HepG2 (cell line): ENCODE measurements at regions not wholly inside any gene's neighbourhood (a gene's known extent, or its start where the extent isn't known, plus 50 kb on each side); places are given as distances from the start of the nearest gene placed in this dataset.

Experiments
- CHD4 ChIP-seq: fragments of 200-600 bp; sonication (generic); IDR thresholded peaks from 2 replicates; pipeline ENCODE4 v1.7.0; 2017; ENCODE audit warnings: mild to moderate bottlenecking, low read length, borderline replicate concordance
- E2F2 ChIP-seq: sonication (generic); formaldehyde crosslinking; IDR thresholded peaks from 2 replicates; pipeline ENCODE4 v1.4.0; 2020; ENCODE audit warnings: missing genetic modification reagents, borderline replicate concordance
- EED ChIP-seq: sonication (generic); formaldehyde crosslinking; IDR thresholded peaks from 2 replicates; pipeline ENCODE4 v1.5.0; 2020; ENCODE audit warnings: mild to moderate bottlenecking, missing genetic modification reagents
- FOXA1 ChIP-seq, 2 experiments: fragments of 450-650 bp in 1 of 2; sonication (generic) in 1 of 2; formaldehyde crosslinking in 1 of 2; IDR thresholded peaks; 2 replicates each; pipeline versions ENCODE4 v1.4.0 to v1.6.1; 2016 to 2020; ENCODE audit warnings: missing genetic modification reagents in 1 of 2
- HNRNPUL1 ChIP-seq: fragments of 200-400 bp; formaldehyde crosslinking; IDR thresholded peaks from 2 replicates; pipeline ENCODE4 v1.6.1; 2017; ENCODE audit warnings: low read depth, mild to moderate bottlenecking, low read length, moderate library complexity
- ISX ChIP-seq: sonication (generic); formaldehyde crosslinking; conservative IDR thresholded peaks from 2 replicates; pipeline ENCODE4 v1.5.0; 2020; ENCODE audit warnings: missing genetic modification reagents
- MEIS2 ChIP-seq: sonication (generic); formaldehyde crosslinking; IDR thresholded peaks from 2 replicates; pipeline ENCODE4 v1.9.0; 2021; ENCODE audit warnings: mild to moderate bottlenecking, missing genetic modification reagents
- MIER3 ChIP-seq: IDR thresholded peaks from 2 replicates; pipeline ENCODE4 v1.6.1; 2016; ENCODE audit warnings: missing compliant biosample characterization, borderline replicate concordance
- NFIC ChIP-seq: IDR thresholded peaks from 2 replicates; pipeline ENCODE4 v1.6.1; 2012; ENCODE audit warnings: mild to moderate bottlenecking, low read length, inconsistent platforms
- SIN3A ChIP-seq: IDR thresholded peaks from 2 replicates; pipeline ENCODE4 v1.6.1; 2011; ENCODE audit warnings: low read depth, mild to moderate bottlenecking, control low read depth, low read length, borderline replicate concordance
- ZNF75D ChIP-seq: sonication (generic); formaldehyde crosslinking; IDR thresholded peaks from 2 replicates; pipeline ENCODE4 v1.8.1; 2023; ENCODE audit warnings: missing genetic modification reagents, mild to moderate bottlenecking, borderline replicate concordance
- ZNF768 ChIP-seq: sonication (generic); formaldehyde crosslinking; IDR thresholded peaks from 2 replicates; pipeline ENCODE4 v1.4.0; 2020; ENCODE audit warnings: missing genetic modification reagents
- TF ChIP-seq, protein P1 (sequence below): sonication (generic); formaldehyde crosslinking; IDR thresholded peaks from 2 replicates; pipeline ENCODE4 v1.5.0; 2020; ENCODE audit warnings: mild to moderate bottlenecking, missing genetic modification reagents, moderate library complexity
- TF ChIP-seq, protein P2 (sequence below): sonication (generic); formaldehyde crosslinking; IDR thresholded peaks from 2 replicates; pipeline ENCODE4 v1.4.0; 2020; ENCODE audit warnings: missing genetic modification reagents, borderline replicate concordance

DNA sequence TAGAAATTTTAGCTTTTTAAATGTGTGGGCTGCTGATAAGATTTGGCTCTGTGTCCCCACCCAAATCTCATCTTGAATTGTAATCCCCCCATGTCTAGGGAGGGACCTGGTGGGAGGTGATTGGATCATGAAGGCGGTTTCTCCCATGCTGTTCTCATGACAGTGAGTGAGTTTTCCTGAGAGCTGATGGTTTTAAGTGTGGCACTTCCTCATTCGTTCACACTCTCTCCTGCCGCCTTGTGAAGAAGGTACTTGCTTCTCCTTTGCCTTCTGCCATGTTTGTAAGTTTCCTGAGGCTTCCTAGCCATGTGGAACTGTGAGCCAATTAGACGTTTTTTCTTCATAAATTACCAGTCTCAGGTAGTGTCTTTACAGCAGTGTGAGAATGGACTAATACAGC, 127.8 kb upstream of the MVB12B start:
- TF ChIP-seq ZNF768 (CRISPR knock-in tag), result no peak
- TF ChIP-seq NFIC, result no peak
- TF ChIP-seq, protein P1, sequence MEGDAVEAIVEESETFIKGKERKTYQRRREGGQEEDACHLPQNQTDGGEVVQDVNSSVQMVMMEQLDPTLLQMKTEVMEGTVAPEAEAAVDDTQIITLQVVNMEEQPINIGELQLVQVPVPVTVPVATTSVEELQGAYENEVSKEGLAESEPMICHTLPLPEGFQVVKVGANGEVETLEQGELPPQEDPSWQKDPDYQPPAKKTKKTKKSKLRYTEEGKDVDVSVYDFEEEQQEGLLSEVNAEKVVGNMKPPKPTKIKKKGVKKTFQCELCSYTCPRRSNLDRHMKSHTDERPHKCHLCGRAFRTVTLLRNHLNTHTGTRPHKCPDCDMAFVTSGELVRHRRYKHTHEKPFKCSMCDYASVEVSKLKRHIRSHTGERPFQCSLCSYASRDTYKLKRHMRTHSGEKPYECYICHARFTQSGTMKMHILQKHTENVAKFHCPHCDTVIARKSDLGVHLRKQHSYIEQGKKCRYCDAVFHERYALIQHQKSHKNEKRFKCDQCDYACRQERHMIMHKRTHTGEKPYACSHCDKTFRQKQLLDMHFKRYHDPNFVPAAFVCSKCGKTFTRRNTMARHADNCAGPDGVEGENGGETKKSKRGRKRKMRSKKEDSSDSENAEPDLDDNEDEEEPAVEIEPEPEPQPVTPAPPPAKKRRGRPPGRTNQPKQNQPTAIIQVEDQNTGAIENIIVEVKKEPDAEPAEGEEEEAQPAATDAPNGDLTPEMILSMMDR (CRISPR knock-in tag), result no peak
- no peak for TF ChIP-seq ISX (CRISPR knock-in tag)
- no peak for TF ChIP-seq EED (CRISPR knock-in tag)
- no peak for TF ChIP-seq E2F2 (CRISPR knock-in tag)
- TF ChIP-seq MIER3 (CRISPR knock-in tag), result no peak
- TF ChIP-seq, protein P2, sequence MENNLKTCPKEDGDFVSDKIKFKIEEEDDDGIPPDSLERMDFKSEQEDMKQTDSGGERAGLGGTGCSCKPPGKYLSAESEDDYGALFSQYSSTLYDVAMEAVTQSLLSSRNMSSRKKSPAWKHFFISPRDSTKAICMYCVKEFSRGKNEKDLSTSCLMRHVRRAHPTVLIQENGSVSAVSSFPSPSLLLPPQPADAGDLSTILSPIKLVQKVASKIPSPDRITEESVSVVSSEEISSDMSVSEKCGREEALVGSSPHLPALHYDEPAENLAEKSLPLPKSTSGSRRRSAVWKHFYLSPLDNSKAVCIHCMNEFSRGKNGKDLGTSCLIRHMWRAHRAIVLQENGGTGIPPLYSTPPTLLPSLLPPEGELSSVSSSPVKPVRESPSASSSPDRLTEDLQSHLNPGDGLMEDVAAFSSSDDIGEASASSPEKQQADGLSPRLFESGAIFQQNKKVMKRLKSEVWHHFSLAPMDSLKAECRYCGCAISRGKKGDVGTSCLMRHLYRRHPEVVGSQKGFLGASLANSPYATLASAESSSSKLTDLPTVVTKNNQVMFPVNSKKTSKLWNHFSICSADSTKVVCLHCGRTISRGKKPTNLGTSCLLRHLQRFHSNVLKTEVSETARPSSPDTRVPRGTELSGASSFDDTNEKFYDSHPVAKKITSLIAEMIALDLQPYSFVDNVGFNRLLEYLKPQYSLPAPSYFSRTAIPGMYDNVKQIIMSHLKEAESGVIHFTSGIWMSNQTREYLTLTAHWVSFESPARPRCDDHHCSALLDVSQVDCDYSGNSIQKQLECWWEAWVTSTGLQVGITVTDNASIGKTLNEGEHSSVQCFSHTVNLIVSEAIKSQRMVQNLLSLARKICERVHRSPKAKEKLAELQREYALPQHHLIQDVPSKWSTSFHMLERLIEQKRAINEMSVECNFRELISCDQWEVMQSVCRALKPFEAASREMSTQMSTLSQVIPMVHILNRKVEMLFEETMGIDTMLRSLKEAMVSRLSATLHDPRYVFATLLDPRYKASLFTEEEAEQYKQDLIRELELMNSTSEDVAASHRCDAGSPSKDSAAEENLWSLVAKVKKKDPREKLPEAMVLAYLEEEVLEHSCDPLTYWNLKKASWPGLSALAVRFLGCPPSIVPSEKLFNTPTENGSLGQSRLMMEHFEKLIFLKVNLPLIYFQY (CRISPR knock-in tag), result no peak
- no peak for TF ChIP-seq FOXA1 (IDR thresholded peaks at IDR 0.05)
- TF ChIP-seq FOXA1 (CRISPR knock-in tag; IDR thresholded peaks at IDR 0.05), result no peak
- TF ChIP-seq SIN3A, result no peak
- no peak for TF ChIP-seq HNRNPUL1
- no peak for TF ChIP-seq CHD4
- TF ChIP-seq MEIS2, result no peak
- TF ChIP-seq ZNF75D, result no peak
